GM18868 (cell line): ENCODE measurements at regions not wholly inside any gene's neighbourhood (a gene's known extent, or its start where the extent isn't known, plus 50 kb on each side); places are given as distances from the start of the nearest gene placed in this dataset.
"Not testable (repeated sequence)": the region's sequence is repeated elsewhere in the genome, so short reads cannot be mapped to it uniquely, and the experiment has no call there.

Experiments
- ATAC-seq: cut with Tn5 transposase; IDR thresholded peaks from one replicate; pipeline ENCODE4 v1.9.1; 2021; ENCODE audit warnings: mild to moderate bottlenecking, moderate library complexity; ENCODE audit not compliant: unreplicated experiment

GRCh38 chr6:12542319-12543115, 174.1 kb upstream of the PHACTR1 start:
- ATAC-seq = not testable (repeated sequence)

- no peak for ATAC-seq
These were observed 172.6 kb upstream of the PHACTR1 start for GRCh38 chr6:12543953-12544352.

GRCh38 chr6:12544821-12545565, 171.6 kb upstream of the PHACTR1 start:
- no peak for ATAC-seq

- ATAC-seq = no peak
These were observed 170.8 kb upstream of the PHACTR1 start for GRCh38 chr6:12545619-12546409.

GRCh38 chr6:12546410-12547002, 170.1 kb upstream of the PHACTR1 start:
- no peak for ATAC-seq

- ATAC-seq = no peak
These were observed 168.0 kb upstream of the PHACTR1 start for GRCh38 chr6:12548526-12548925.

- not testable (repeated sequence) for ATAC-seq
These were observed 167.1 kb upstream of the PHACTR1 start for GRCh38 chr6:12549445-12549844.

- not testable (repeated sequence) for ATAC-seq
These were observed 161.7 kb upstream of the PHACTR1 start for GRCh38 chr6:12554820-12555219.

- ATAC-seq = no peak
These were observed 161.3 kb upstream of the PHACTR1 start for GRCh38 chr6:12555267-12555666.

- ATAC-seq = no peak
These were observed 160.8 kb upstream of the PHACTR1 start for GRCh38 chr6:12555781-12556180.

GRCh38 chr6:12557765-12558164, 158.8 kb upstream of the PHACTR1 start:
- no peak for ATAC-seq

GRCh38 chr6:12560315-12560714, 156.3 kb upstream of the PHACTR1 start:
- ATAC-seq = no peak

GRCh38 chr6:12566618-12567123, 149.9 kb upstream of the PHACTR1 start:
- no peak for ATAC-seq

- no peak for ATAC-seq
These were observed 148.9 kb upstream of the PHACTR1 start for GRCh38 chr6:12567682-12568081.

- no peak for ATAC-seq
These were observed 146.9 kb upstream of the PHACTR1 start for GRCh38 chr6:12569646-12570045.

- no peak for ATAC-seq
These were observed 146.0 kb upstream of the PHACTR1 start for GRCh38 chr6:12570461-12571030.

- ATAC-seq = no peak
These were observed 143.4 kb upstream of the PHACTR1 start for GRCh38 chr6:12572896-12573827.

GRCh38 chr6:12575961-12576360, 140.6 kb upstream of the PHACTR1 start:
- no peak for ATAC-seq

GRCh38 chr6:12576389-12576788, 140.2 kb upstream of the PHACTR1 start:
- ATAC-seq = no peak
